NCI-H345 treated with DMSO at 0.1 percent for 48 hours (cell line): ENCODE measurements at regions not wholly inside any gene's neighbourhood (a gene's known extent, or its start where the extent isn't known, plus 50 kb on each side); places are given as distances from the start of the nearest gene placed in this dataset.

Experiments used
- DNase-seq: peaks from one replicate; lab custom pipeline; 2025; ENCODE audit not compliant: unreplicated experiment; lab: John Stamatoyannopoulos, UW

DNA sequence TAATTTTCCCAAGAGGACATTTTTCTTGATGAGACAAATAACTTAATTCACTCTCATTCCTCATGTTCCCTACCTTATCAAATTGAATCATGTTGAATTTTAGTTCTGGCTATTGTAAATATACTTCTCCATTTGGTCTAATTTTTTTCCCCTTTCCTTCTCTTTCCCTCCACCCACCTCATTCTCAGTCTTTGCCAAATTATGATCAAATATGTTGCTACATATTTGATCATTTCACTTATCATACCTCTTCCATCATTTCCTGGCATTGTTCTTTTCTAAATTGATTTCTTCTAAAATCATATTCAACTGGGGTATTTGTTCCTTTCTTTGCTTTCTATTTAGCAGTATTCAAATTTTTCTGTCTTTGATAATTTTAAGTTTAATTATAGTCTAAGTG is 52.3 kb downstream of the HDGFL1 start:
- no peak for DNase-seq

DNA sequence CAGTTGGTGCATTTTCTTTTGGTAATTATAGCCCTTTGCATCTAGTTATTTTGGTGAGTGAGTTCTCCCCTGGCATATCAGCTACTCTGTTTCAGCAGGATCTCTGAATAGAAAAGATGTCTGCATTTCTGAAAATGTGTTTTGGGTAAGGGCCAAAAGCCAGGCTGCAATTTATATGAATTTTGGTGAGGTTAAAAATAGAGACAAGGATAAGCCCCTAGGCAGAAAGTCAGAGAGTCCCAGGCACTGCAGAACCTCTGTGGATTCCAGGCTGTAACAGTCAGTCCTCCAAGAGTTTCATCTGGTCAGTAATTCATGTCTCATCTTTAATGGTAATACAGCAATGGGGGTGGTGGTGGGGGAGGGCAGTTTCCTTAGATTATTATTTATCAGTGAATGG is 53.0 kb downstream of the HDGFL1 start:
- DNase-seq: no peak

DNA sequence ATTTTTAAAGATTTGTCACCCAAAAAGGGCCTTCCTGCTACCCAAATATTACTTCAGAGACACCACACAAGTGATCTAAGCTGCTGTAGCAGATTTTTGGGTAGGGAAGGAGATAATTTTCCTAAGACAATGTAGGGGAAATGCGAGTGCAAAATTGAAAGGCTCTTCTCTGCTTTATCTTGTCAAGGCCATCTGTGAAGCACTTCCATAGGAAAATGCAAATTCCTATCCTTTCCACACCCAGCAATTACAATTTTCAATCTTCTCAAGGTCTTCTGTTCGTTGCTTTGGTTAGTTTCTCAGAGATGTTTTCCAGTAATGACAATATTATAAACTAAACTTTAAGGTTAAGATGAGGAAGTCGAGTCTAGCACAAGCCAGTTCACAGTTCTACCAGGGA is 53.4 kb downstream of the HDGFL1 start:
- DNase-seq: no peak

DNA sequence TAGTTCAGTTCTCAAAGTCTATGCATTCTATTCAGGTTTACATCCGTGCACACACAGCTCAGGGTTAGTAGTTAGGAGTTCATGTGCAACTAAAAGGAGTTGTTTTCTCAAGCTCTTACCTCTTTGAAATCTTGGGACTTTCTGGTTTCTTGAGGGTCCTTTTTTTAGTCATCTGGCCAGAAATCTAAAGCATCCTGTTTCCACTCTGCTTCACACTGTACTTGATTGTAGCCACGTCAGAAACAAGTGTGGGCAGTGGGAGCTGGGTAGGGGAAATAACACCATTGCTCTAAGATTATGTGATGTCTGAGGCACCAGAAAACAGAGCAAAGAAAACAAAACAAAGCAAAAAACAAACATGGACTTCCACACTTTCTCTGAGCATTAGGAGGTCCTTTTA is 58.3 kb downstream of the HDGFL1 start:
- no peak for DNase-seq

DNA sequence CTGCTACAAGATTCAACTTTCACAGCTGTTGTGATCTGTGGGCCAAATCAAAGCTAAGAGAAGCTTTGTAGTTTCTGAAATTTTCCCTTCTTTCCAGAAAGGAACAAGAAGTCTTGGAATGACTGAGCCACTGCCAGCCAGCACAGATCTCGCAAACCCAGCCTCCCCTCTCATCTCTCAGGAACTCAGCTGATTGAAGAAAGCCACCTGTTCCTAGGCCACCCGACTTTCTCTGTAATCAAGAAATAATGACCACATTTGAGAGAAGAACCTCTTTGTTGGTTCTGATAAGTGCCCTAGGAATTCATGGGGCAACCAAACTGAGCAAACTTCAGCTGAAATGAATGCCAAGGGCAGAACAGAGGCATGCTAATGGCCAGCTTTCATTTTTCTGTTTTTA is 61.7 kb downstream of the HDGFL1 start:
- no peak for DNase-seq

DNA sequence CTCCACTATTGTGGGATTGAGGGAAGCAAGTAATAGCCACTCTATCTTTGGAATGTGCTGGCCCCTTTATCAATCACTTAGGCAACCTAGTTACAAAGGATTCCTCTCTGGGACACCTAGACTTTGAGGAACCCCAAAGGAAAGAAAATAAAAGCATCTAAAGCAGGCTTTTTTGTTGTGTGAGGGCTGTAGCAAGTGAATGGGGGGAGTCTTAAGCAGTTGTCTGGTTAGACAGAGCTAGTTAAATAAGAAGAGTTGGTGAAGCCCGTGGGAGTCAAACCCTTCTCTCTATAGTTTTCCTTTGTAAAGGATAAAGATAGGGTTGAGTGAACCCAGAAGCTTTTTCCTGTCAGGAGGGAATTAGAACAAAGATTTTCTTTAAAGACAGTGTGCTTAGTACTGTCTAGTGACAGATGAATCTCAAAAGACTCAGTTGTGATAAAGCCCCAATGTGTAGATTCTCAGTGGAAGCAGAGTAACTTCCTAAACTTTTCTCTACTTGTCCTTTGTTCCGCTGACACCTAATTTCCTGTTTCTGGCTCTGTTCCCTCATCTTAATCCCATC is 63.3 kb downstream of the HDGFL1 start:
- no peak for DNase-seq

DNA sequence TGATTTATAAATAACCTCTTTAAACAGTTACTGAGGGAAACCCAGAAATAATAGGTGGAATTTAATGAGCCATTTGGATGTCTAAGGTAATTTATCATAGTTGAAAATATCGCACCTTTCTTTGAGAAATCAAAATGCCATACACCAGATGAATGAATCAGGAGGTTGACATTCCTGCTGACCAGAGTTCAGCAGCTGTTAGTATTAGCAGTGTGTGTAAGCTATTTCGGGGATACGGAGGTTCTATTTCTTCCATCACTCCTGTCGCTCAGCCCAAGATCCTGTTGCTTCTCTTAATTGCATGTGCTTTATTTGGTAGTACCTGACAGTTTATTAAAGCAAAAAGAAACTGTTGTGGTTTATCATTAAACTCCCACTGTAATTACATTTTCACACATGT is 67.1 kb downstream of the HDGFL1 start:
- DNase-seq: no peak

DNA sequence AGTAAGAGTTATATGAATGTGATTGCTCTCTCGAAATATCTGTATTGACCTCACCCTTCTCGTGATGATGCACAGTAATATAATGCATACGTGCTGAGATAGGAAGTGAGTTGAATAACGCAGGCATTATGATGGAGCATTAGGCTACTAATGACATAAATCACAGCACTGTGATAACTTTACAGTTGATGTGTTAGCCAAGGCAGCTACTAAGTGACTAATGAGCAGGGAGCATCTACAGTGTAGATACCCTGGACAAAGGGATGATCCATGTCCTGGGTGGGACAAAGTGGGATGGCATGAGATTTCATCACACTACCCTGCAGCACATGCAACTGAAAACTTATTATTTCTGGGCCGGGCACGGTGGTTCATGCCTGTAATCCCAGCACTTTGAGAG is 68.4 kb downstream of the HDGFL1 start:
- no peak for DNase-seq

- no peak for DNase-seq
These were observed 69.0 kb downstream of the HDGFL1 start for GRCh38 chr6:22638320-22638719.

- DNase-seq: no peak
These were observed 72.9 kb downstream of the HDGFL1 start for GRCh38 chr6:22642254-22642653.

DNA sequence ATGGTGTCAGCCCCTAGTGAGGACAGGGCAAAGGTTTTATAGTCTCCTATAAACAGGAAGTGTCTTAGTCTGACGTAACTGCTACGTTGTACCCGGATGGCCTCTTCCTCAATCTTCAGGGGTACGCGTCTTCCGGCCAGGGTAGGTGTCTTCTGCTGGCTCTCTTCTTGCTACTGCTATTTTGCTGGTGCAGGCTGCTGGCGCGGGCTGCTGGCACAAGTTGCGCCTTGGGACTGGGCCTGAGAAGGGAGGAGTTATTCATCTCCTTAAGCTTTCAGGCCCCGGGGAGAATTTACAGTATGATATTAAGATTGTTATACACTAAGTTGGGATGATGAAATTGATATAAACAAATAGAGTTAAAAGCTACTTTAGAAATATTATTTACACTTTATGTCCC is 74.4 kb downstream of the HDGFL1 start:
- no peak for DNase-seq

DNA sequence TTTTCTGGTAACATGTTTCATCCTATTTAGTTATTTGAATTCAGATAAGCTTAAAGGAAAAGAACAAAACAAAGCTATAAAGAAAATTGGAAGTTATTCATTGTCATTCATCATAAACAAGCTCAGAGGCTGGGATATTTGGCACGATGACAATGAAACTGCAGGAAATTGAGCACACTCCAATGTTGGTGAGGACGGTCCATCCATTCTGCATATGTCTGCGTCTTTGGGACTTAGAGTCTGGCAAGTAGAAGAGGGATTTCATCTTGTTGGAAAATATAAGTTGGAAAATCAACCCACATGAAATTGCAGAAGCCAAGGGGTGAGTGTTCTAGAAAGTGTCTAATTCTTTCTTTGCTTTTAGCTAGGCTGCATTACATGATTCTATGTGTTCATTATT is 78.4 kb downstream of the HDGFL1 start:
- no peak for DNase-seq

DNA sequence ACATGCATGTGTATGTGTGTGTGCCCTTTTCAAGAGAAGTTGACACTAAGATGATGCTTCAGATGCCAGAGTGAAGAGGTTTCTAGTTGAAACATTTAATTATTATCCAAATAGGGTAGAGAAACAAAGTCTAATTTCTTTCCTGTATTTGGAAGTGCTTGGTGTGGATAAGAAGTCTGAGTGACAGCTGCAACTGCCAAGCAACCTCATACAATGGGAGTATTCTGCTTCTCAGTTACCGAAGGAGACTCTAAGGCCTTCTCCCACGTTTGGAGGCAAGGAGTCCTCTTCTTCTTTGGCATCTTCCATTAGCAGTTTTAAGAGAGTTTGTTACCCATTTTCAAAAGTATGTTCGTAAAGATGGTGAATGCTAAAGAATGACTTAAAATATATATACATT is 82.4 kb downstream of the HDGFL1 start:
- no peak for DNase-seq

- no peak for DNase-seq
These were observed 84.7 kb downstream of the HDGFL1 start for GRCh38 chr6:22653980-22654610.

DNA sequence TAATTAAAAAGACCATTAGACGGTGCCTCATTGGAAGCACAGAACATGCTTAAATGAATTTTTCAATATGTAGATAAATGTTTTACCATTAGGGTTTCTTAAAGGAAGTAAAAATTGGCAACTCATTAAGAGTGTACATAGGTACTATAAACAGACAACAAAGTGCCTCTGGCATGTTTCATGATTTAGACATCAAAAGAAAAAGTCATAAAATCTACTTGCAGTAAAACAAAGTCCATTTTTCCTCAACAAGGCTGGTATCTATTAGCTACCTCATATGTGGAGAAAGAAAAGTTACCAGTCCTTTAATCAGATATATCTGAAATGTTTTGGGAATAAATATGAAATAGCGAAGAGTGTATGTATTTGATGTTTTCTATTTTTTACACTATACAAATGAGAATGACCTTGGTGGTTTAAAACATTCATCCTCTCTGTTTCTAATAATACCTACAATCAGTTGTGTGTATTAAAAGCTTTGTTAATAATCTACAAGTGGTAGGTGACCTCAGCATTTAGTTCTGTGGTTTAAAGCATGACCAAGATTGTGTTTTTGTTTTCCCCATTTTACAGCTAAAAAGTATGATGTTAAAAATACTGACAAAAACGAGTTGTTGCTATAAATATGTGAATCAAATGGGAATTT is 87.5 kb downstream of the HDGFL1 start:
- DNase-seq: no peak

GRCh38 chr6:22657352-22657980 is 88.1 kb downstream of the HDGFL1 start:
- no peak for DNase-seq

- no peak for DNase-seq
These were observed 88.8 kb downstream of the HDGFL1 start for GRCh38 chr6:22658183-22658582.

DNA sequence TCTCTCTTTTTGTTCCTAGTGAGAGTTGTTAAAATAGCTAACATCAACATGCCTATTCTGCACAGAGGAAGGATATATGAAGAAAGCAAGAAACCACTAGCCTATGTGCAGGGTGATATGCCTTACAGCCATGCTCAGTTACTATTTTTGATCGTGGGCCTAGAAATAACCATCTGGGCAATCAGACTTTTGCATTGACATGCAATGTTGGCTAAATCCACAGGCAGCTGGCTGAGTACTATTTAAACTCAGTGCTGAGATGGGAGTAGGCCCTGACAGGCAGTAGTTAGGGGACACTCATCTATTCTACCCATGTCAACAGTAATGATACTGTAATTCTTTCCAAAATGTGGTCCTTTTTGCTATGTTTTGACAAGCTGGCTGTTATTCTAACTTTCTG is 89.6 kb downstream of the HDGFL1 start:
- no peak for DNase-seq

DNA sequence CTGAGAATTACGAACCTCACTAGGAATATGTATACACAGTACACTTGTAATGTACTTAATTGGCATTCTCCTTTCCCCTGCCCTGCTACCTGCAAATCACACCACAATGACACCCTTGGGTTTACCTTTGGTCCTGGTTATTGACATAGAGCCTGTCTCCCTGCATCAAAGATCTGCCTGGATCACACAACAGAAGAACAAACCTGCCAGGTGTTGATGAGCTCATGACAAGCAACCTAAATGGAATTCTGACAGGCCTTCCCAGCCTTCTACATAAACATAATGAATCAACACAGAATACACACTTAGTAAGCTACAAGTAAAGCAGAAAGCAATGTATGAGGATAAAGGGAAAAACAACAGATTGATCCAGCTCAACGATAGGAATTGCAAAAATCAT is 95.6 kb downstream of the HDGFL1 start:
- peak; percentile 55 for DNase-seq

DNA sequence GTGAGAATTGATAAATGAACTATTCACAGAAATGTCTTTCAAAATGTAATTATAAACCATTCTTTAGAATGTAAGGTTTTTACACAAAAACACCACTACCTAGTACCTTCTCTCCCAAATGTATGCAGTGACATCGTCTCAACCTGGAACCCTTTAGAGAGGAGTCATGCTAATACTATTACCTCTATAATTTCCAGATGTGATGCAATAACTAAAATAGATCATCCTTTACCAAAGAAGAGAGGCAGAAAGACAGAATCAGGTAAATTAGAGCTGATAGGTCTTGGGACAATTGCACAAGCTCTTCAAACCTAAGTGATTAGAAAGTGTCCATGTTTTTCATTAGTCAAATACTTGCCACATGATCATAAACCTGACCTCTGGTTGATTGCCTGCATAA is 96.7 kb downstream of the HDGFL1 start:
- no peak for DNase-seq

DNA sequence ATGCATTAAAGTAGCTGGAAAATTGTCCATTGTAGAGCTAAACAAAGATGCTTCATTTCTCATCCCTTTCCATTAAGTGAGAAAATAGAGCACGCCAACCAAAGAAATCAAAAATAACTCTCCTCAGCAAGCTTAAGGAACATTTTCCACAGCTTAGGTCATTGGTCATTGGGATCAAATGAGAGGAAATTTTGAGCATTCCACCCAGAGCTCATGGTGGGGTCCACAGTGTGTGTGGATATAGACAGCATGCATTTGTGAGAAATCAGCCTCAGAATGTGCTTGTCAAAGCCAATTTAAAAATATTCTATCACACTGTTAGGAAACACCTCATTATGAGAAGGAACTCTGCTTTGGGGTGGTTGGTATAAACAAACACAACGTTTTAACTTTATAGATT is 97.2 kb downstream of the HDGFL1 start:
- no peak for DNase-seq

DNA sequence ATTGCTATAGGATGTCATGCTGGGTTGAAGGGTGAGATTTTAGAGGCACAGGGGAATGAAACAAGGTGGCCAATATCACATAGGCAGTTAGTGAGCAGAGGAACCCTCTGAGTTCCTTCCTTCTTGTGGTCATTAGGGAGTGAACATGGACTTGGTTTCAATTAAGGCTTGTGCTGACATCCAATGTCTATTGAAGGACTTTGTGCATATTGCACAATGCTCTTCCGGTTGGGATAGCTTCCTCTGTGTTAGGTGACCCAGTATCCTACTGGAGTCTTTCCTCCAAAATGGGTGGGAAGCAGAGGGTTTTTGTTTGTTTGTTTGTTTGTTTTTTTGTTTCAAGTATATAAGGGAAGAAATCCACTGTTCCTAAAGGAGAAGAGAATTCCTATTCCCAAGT is 98.5 kb downstream of the HDGFL1 start:
- no peak for DNase-seq
